Gastroesophageal sphincter (tissue), 4 donors: ENCODE measurements at regions not wholly inside any gene's neighbourhood (a gene's known extent, or its start where the extent isn't known, plus 50 kb on each side); places are given as distances from the start of the nearest gene placed in this dataset.

Experiments
- ATAC-seq: fragments of 150-250 bp; one replicate; pipeline ENCODE4 v1.9.1; 2016; ENCODE audit warnings: mild to moderate bottlenecking, moderate library complexity
- H3K27ac ChIP-seq, 4 donors: fragments of 200-600 bp; sonication (generic) in 3 of 4; 1 replicate in 3 of 4; 2 replicates in 1 of 4; pipeline ENCODE4 v1.5.1; 2016 to 2019
- H3K27me3 ChIP-seq: fragments of 200-600 bp; sonication (generic); one replicate; pipeline ENCODE4 v1.5.1; 2019
- H3K36me3 ChIP-seq, 2 donors: fragments of 200-600 bp; sonication (generic); one replicate each; pipeline ENCODE4 v1.5.1; 2019; ENCODE audit warnings: control low read depth in 1 of 2
- H3K4me1 ChIP-seq, 3 donors: fragments of 200-600 bp; sonication (generic); 1 replicate in 2 of 3; 2 replicates in 1 of 3; pipeline ENCODE4 v1.5.1; 2016 to 2019; ENCODE audit warnings: control low read depth in 2 of 3
- H3K4me3 ChIP-seq, 2 donors: fragments of 200-600 bp; sonication (generic); one replicate each; pipeline ENCODE4 v1.5.1; 2019; ENCODE audit warnings: mild to moderate bottlenecking in 1 of 2, moderate library complexity in 1 of 2
- H3K9me3 ChIP-seq, 3 donors: fragments of 200-600 bp; sonication (generic); one replicate each; pipeline ENCODE4 v1.5.1; 2017 to 2019; ENCODE audit warnings: control low read depth in 2 of 3
- CTCF ChIP-seq, 4 experiments: fragments of 200-600 bp in 2 of 4; fragments of 450-650 bp in 2 of 4; sonication (generic) in 1 of 4; IDR thresholded peaks; one replicate each; pipeline ENCODE4 v1.5.1; 2017 to 2019; ENCODE audit warnings: antibody characterized with exemption in 4 of 4, mild to moderate bottlenecking in 2 of 4, moderate library complexity in 2 of 4
- EP300 ChIP-seq: sonication (generic); formaldehyde crosslinking; IDR thresholded peaks from one replicate; pipeline ENCODE4 v1.6.1; 2017; ENCODE audit warnings: antibody characterized with exemption, mild to moderate bottlenecking
- POLR2A ChIP-seq, 2 donors: fragments of 450-650 bp; IDR thresholded peaks; one replicate each; pipeline ENCODE4 v1.6.1; 2017; ENCODE audit warnings: antibody characterized with exemption in 2 of 2, mild to moderate bottlenecking in 2 of 2, moderate library complexity in 1 of 2
- POLR2AphosphoS5 ChIP-seq: sonication (generic); formaldehyde crosslinking; IDR thresholded peaks from one replicate; pipeline ENCODE4 v1.6.1; 2017; ENCODE audit warnings: antibody characterized with exemption
- WGBS, 2 donors: methylation state at CpG; one replicate each; pipeline ENCODE4 v1.1.5; 2018; ENCODE audit warnings: low coverage in 1 of 2; 5-methylcytosine and 5-hydroxymethylcytosine counted together

GRCh38 chr4:181372014-181372413, 871.2 kb upstream of the TENM3 start:
- no peak for TF ChIP-seq POLR2AphosphoS5
- TF ChIP-seq CTCF (IDR thresholded peaks at IDR 0.05) = no peak
- no peak for TF ChIP-seq EP300
- no peak for TF ChIP-seq POLR2A (IDR thresholded peaks at IDR 0.05)
- ATAC-seq = no peak
- Histone ChIP-seq H3K9me3 (no peaks in the 10 kb centered on the region), H3K4me1 (no peaks in the 10 kb centered on the region), H3K36me3 (no peaks in the 10 kb centered on the region), H3K27me3 (no peaks in the 10 kb centered on the region), H3K4me3 (no peak overlapping the region), H3K27ac (no peak overlapping the region)
- WGBS, 2 donors = 50 to 51% methylated on average over 2 to 3 of the region's 3 CpGs

- TF ChIP-seq CTCF (IDR thresholded peaks at IDR 0.05) (no peak), POLR2AphosphoS5 (no peak), EP300 (no peak), POLR2A (IDR thresholded peaks at IDR 0.05) (no peak)
- Histone ChIP-seq H3K4me1 (no peaks in the 10 kb centered on the region), H3K27ac (no peak overlapping the region), H3K36me3 (no peaks in the 10 kb centered on the region), H3K4me3 (no peak overlapping the region), H3K27me3 (no peaks in the 10 kb centered on the region), H3K9me3 (peaks cover 0 to 2% (median 0%) of the 10 kb centered on the region in 3 donors)
- no peak for ATAC-seq
- 66 to 80% methylated on average over 1 to 6 of the region's 8 CpGs for WGBS, 2 donors
Measured at GRCh38 chr4:181376058-181376457, 867.1 kb upstream of the TENM3 start.

- no peaks in the 10 kb centered on the region for H3K4me1 ChIP-seq
- ATAC-seq = no peak
- H3K36me3 ChIP-seq = no peaks in the 10 kb centered on the region
- no peaks in the 10 kb centered on the region for H3K9me3 ChIP-seq
- WGBS, 2 donors = 67 to 73% methylated on average over 1 of the region's 1 CpG
- no peak overlapping the region for H3K4me3 ChIP-seq
- H3K27me3 ChIP-seq = no peaks in the 10 kb centered on the region
- TF ChIP-seq CTCF (IDR thresholded peaks at IDR 0.05) (no peak), POLR2AphosphoS5 (no peak), EP300 (no peak), POLR2A (IDR thresholded peaks at IDR 0.05) (no peak)
- H3K27ac ChIP-seq = no peak overlapping the region
Measured at GRCh38 chr4:181388061-181388460, 855.1 kb upstream of the TENM3 start.

GRCh38 chr4:181416966-181417365, 826.2 kb upstream of the TENM3 start:
- H3K4me3 ChIP-seq = no peak overlapping the region
- no peaks in the 10 kb centered on the region for H3K9me3 ChIP-seq
- H3K4me1 ChIP-seq = no peaks in the 10 kb centered on the region
- no peaks in the 10 kb centered on the region for H3K27me3 ChIP-seq
- H3K36me3 ChIP-seq = no peaks in the 10 kb centered on the region
- WGBS, 2 donors = 54 to 62% methylated on average over 1 of the region's 1 CpG
- no peak overlapping the region for H3K27ac ChIP-seq
- ATAC-seq = no peak
- TF ChIP-seq CTCF (IDR thresholded peaks at IDR 0.05) (no peak), EP300 (no peak), POLR2A (IDR thresholded peaks at IDR 0.05) (no peak), POLR2AphosphoS5 (no peak)

GRCh38 chr4:181418496-181418895, 824.7 kb upstream of the TENM3 start:
- Histone ChIP-seq H3K27ac (no peak overlapping the region), H3K4me3 (no peak overlapping the region), H3K27me3 (no peaks in the 10 kb centered on the region), H3K36me3 (no peaks in the 10 kb centered on the region), H3K4me1 (no peaks in the 10 kb centered on the region), H3K9me3 (no peaks in the 10 kb centered on the region)
- TF ChIP-seq POLR2A (IDR thresholded peaks at IDR 0.05) = no peak
- TF ChIP-seq CTCF (IDR thresholded peaks at IDR 0.05) = no peak
- TF ChIP-seq POLR2AphosphoS5 = no peak
- no peak for TF ChIP-seq EP300
- WGBS, 2 donors = 58 to 67% methylated on average over 7 to 8 of the region's 8 CpGs
- ATAC-seq = no peak
